Esophagus muscularis mucosa (tissue), 4 donors: ENCODE measurements at regions not wholly inside any gene's neighbourhood (a gene's known extent, or its start where the extent isn't known, plus 50 kb on each side); places are given as distances from the start of the nearest gene placed in this dataset.

Experiments used
- EP300 ChIP-seq: sonication (generic); formaldehyde crosslinking; IDR thresholded peaks from one replicate; pipeline ENCODE4 v1.6.1; 2017; ENCODE audit warnings: antibody characterized with exemption
- POLR2A ChIP-seq: fragments of 450-650 bp; IDR thresholded peaks from one replicate; pipeline ENCODE4 v1.6.1; 2017; ENCODE audit warnings: antibody characterized with exemption, moderate library complexity, mild to moderate bottlenecking, low read depth
- TF ChIP-seq, protein P1 (sequence below), 3 experiments: fragments of 200-600 bp in 2 of 3; fragments of 450-650 bp in 1 of 3; sonication (generic) in 2 of 3; IDR thresholded peaks; one replicate each; pipeline ENCODE4 v1.5.1; 2017 to 2019; ENCODE audit warnings: antibody characterized with exemption in 3 of 3, mild to moderate bottlenecking in 2 of 3, moderate library complexity in 1 of 3

DNA sequence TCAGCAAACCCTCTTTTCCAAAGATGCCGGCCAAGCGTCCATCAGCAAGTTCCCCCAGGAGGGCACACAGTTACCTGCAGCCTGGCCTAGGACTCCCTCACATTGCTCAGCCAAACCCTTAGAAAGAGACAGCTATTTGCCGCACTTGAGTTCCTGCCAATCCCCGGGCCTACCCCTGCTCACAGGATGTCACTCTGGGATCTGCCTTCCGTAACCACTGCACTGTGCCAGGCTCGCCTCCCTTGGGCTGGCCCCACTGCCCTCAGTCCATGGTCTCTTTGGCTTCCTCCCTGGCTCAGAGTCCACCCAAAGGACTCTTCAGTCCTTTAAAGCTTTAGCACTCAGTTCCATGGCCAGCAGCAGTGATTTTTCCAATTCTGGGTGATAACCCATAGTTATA is 128.3 kb downstream of the NSG2 start:
- no peak for TF ChIP-seq EP300
- TF ChIP-seq, protein P1, sequence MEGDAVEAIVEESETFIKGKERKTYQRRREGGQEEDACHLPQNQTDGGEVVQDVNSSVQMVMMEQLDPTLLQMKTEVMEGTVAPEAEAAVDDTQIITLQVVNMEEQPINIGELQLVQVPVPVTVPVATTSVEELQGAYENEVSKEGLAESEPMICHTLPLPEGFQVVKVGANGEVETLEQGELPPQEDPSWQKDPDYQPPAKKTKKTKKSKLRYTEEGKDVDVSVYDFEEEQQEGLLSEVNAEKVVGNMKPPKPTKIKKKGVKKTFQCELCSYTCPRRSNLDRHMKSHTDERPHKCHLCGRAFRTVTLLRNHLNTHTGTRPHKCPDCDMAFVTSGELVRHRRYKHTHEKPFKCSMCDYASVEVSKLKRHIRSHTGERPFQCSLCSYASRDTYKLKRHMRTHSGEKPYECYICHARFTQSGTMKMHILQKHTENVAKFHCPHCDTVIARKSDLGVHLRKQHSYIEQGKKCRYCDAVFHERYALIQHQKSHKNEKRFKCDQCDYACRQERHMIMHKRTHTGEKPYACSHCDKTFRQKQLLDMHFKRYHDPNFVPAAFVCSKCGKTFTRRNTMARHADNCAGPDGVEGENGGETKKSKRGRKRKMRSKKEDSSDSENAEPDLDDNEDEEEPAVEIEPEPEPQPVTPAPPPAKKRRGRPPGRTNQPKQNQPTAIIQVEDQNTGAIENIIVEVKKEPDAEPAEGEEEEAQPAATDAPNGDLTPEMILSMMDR (IDR thresholded peaks at IDR 0.05), result no peak
- TF ChIP-seq POLR2A, result no peak
